Trophoblast cell (in vitro differentiated cells and primary cell): ENCODE measurements at regions not wholly inside any gene's neighbourhood (a gene's known extent, or its start where the extent isn't known, plus 50 kb on each side); places are given as distances from the start of the nearest gene placed in this dataset.

Experiments
- DNase-seq, 2 donors: peaks; one replicate each; pipeline ENCODE4 v3.0.0-alpha.2; 2016
- H2AFZ ChIP-seq: 2 replicates; pipeline ENCODE4 v1.6.1; 2013; ENCODE audit warnings: low read length, moderate library complexity, mild to moderate bottlenecking; ENCODE audit not compliant: insufficient read depth, poor library complexity
- H2AK5ac ChIP-seq: 2 replicates; pipeline ENCODE4 v1.6.1; 2013; ENCODE audit warnings: mild to moderate bottlenecking, low read length
- H2BK120ac ChIP-seq: 2 replicates; pipeline ENCODE4 v1.6.1; 2013; ENCODE audit warnings: low read length, mild to moderate bottlenecking, moderate library complexity; ENCODE audit not compliant: insufficient read depth, poor library complexity
- H2BK12ac ChIP-seq: 2 replicates; pipeline ENCODE4 v1.6.1; 2013; ENCODE audit warnings: mild to moderate bottlenecking, low read length, moderate library complexity
- H2BK5ac ChIP-seq: 2 replicates; pipeline ENCODE4 v1.6.1; 2013; ENCODE audit warnings: low read length, low read depth, moderate library complexity, mild to moderate bottlenecking; ENCODE audit not compliant: poor library complexity
- H3K14ac ChIP-seq: 2 replicates; pipeline ENCODE4 v1.6.1; 2013; ENCODE audit warnings: mild to moderate bottlenecking, low read length
- H3K18ac ChIP-seq: 2 replicates; pipeline ENCODE4 v1.6.1; 2013; ENCODE audit warnings: mild to moderate bottlenecking, low read length
- H3K23ac ChIP-seq: 2 replicates; pipeline ENCODE4 v1.6.1; 2013; ENCODE audit warnings: low read length
- H3K27ac ChIP-seq: 2 replicates; pipeline ENCODE4 v1.5.1; 2013; ENCODE audit warnings: low read depth, mild to moderate bottlenecking, inconsistent platforms, low read length, moderate library complexity
- H3K27me3 ChIP-seq: 2 replicates; pipeline ENCODE4 v1.6.1; 2013; ENCODE audit warnings: inconsistent platforms, mild to moderate bottlenecking, low read length, moderate library complexity; ENCODE audit not compliant: insufficient read depth
- H3K36me3 ChIP-seq, 2 experiments: 1 replicate in 1 of 2; 2 replicates in 1 of 2; pipeline ENCODE4 v1.6.1; 2013; ENCODE audit warnings: low read length in 2 of 2, mild to moderate bottlenecking in 2 of 2, moderate library complexity in 1 of 2; ENCODE audit not compliant: insufficient read depth in 2 of 2, control insufficient read depth in 1 of 2
- H3K4ac ChIP-seq: 2 replicates; pipeline ENCODE4 v1.6.1; 2013; ENCODE audit warnings: low read depth, mild to moderate bottlenecking, low read length, moderate library complexity
- H3K4me1 ChIP-seq, 2 experiments: 1 replicate in 1 of 2; 2 replicates in 1 of 2; pipeline ENCODE4 v1.6.1; 2013; ENCODE audit warnings: low read length in 2 of 2, mild to moderate bottlenecking in 2 of 2, moderate library complexity in 1 of 2; ENCODE audit not compliant: insufficient read depth in 2 of 2, control insufficient read depth in 1 of 2
- H3K4me2 ChIP-seq: 2 replicates; pipeline ENCODE4 v1.6.1; 2013; ENCODE audit warnings: inconsistent platforms, mild to moderate bottlenecking, low read length, moderate library complexity
- H3K4me3 ChIP-seq: 2 replicates; pipeline ENCODE4 v1.5.1; 2013; ENCODE audit warnings: mild to moderate bottlenecking, low read depth, low read length, inconsistent platforms
- H3K79me1 ChIP-seq: one replicate; pipeline ENCODE4 v1.6.1; 2013; ENCODE audit warnings: low read length
- H3K79me2 ChIP-seq: 2 replicates; pipeline ENCODE4 v1.6.1; 2013; ENCODE audit warnings: low read length, mild to moderate bottlenecking; ENCODE audit not compliant: control insufficient read depth, insufficient read depth, poor library complexity
- H3K9ac ChIP-seq: 2 replicates; pipeline ENCODE4 v1.6.1; 2013; ENCODE audit warnings: mild to moderate bottlenecking, low read length
- H3K9me3 ChIP-seq: 2 replicates; pipeline ENCODE4 v1.6.1; 2013; ENCODE audit warnings: low read depth, mild to moderate bottlenecking, control low read depth, inconsistent platforms, low read length; ENCODE audit not compliant: insufficient read depth
- H4K12ac ChIP-seq: 2 replicates; pipeline ENCODE4 v1.6.1; 2013; ENCODE audit warnings: low read depth, mild to moderate bottlenecking, low read length, moderate library complexity
- H4K8ac ChIP-seq: 2 replicates; pipeline ENCODE4 v1.6.1; 2013; ENCODE audit warnings: low read depth, mild to moderate bottlenecking, low read length, moderate library complexity
- H4K91ac ChIP-seq: one replicate; pipeline ENCODE4 v1.6.1; 2013; ENCODE audit warnings: low read depth, mild to moderate bottlenecking, low read length, moderate library complexity
- WGBS: extraction: QIAGEN DNeasy Blood & Tissue Kit; methylation state at CpG from one replicate; pipeline ENCODE4 v1.1.7; 2013; ENCODE audit warnings: missing lambda C conversion rate; ENCODE audit not compliant: insufficient read length, insufficient coverage; ENCODE audit errors: extremely low coverage; 5-methylcytosine and 5-hydroxymethylcytosine counted together

GRCh38 chr1:30095051-30095450, 628.3 kb downstream of the MATN1 start:
- H3K14ac ChIP-seq, result no peak overlapping the region
- H3K79me1 ChIP-seq, result no peaks in the 10 kb centered on the region
- no peaks in the 10 kb centered on the region for H3K27me3 ChIP-seq
- no peak overlapping the region for H2BK120ac ChIP-seq
- no peak overlapping the region for H4K8ac ChIP-seq
- no peak overlapping the region for H3K4me3 ChIP-seq
- H3K23ac ChIP-seq, result no peak overlapping the region
- H3K4ac ChIP-seq, result no peak overlapping the region
- H3K27ac ChIP-seq, result no peak overlapping the region
- H3K9ac ChIP-seq, result no peak overlapping the region
- H3K18ac ChIP-seq, result no peak overlapping the region
- no peak overlapping the region for H4K91ac ChIP-seq
- WGBS, result no CpG with 5 or more reads among the region's 4 CpGs
- H3K4me2 ChIP-seq, result no peak overlapping the region
- H2BK5ac ChIP-seq, result no peak overlapping the region
- H3K4me1 ChIP-seq, result no peaks in the 10 kb centered on the region
- no peak overlapping the region for H4K12ac ChIP-seq
- no peak overlapping the region for H2AK5ac ChIP-seq
- no peak overlapping the region for H2BK12ac ChIP-seq
- no peak overlapping the region for H2AFZ ChIP-seq
- H3K9me3 ChIP-seq, result peaks cover 30% of the 10 kb centered on the region
- H3K36me3 ChIP-seq, result no peaks in the 10 kb centered on the region
- no peaks in the 10 kb centered on the region for H3K79me2 ChIP-seq
- no peak for DNase-seq

GRCh38 chr1:30092051-30092858, 631.1 kb downstream of the MATN1 start:
- Histone ChIP-seq H3K4me2 (no peak overlapping the region), H3K14ac (no peak overlapping the region), H3K9me3 (peaks cover 30% of the 10 kb centered on the region), H4K8ac (no peak overlapping the region), H2AK5ac (no peak overlapping the region), H3K27me3 (no peaks in the 10 kb centered on the region), H3K27ac (no peak overlapping the region), H3K4ac (no peak overlapping the region), H3K79me1 (no peaks in the 10 kb centered on the region), H2BK12ac (no peak overlapping the region), H4K91ac (no peak overlapping the region), H2BK5ac (no peak overlapping the region), H3K9ac (no peak overlapping the region), H2BK120ac (no peak overlapping the region), H3K4me3 (no peak overlapping the region), H4K12ac (no peak overlapping the region), H2AFZ (no peak overlapping the region), H3K36me3 (no peaks in the 10 kb centered on the region), H3K4me1 (no peaks in the 10 kb centered on the region), H3K79me2 (no peaks in the 10 kb centered on the region), H3K18ac (no peak overlapping the region), H3K23ac (no peak overlapping the region)
- DNase-seq, result no peak
- no CpG with 5 or more reads among the region's 12 CpGs for WGBS

GRCh38 chr1:30090162-30090820, 633.1 kb downstream of the MATN1 start:
- no peak for DNase-seq
- no peak overlapping the region for H4K8ac ChIP-seq
- no CpG with 5 or more reads among the region's 10 CpGs for WGBS
- H3K27me3 ChIP-seq, result no peaks in the 10 kb centered on the region
- no peak overlapping the region for H3K27ac ChIP-seq
- H2BK12ac ChIP-seq, result no peak overlapping the region
- H2AFZ ChIP-seq, result no peak overlapping the region
- H4K91ac ChIP-seq, result no peak overlapping the region
- no peak overlapping the region for H3K4me2 ChIP-seq
- no peaks in the 10 kb centered on the region for H3K4me1 ChIP-seq
- H3K14ac ChIP-seq, result no peak overlapping the region
- no peak overlapping the region for H3K18ac ChIP-seq
- no peak overlapping the region for H2AK5ac ChIP-seq
- H3K9me3 ChIP-seq, result peaks cover 28% of the 10 kb centered on the region
- H2BK120ac ChIP-seq, result no peak overlapping the region
- H3K79me2 ChIP-seq, result no peaks in the 10 kb centered on the region
- no peak overlapping the region for H3K9ac ChIP-seq
- H4K12ac ChIP-seq, result no peak overlapping the region
- H3K4me3 ChIP-seq, result no peak overlapping the region
- no peak overlapping the region for H3K23ac ChIP-seq
- no peak overlapping the region for H3K4ac ChIP-seq
- no peak overlapping the region for H2BK5ac ChIP-seq
- H3K36me3 ChIP-seq, result no peaks in the 10 kb centered on the region
- no peaks in the 10 kb centered on the region for H3K79me1 ChIP-seq

- Histone ChIP-seq H3K27ac (no peak overlapping the region), H3K14ac (no peak overlapping the region), H3K4me2 (no peak overlapping the region), H3K9ac (no peak overlapping the region), H3K79me2 (no peaks in the 10 kb centered on the region), H3K4ac (no peak overlapping the region), H3K27me3 (no peaks in the 10 kb centered on the region), H4K12ac (no peak overlapping the region), H3K18ac (no peak overlapping the region), H2BK5ac (no peak overlapping the region), H2AFZ (no peak overlapping the region), H2BK12ac (no peak overlapping the region), H3K23ac (no peak overlapping the region), H3K4me3 (no peak overlapping the region), H3K79me1 (no peaks in the 10 kb centered on the region), H3K36me3 (no peaks in the 10 kb centered on the region), H4K8ac (no peak overlapping the region), H3K9me3 (peaks cover 25% of the 10 kb centered on the region), H2AK5ac (no peak overlapping the region), H3K4me1 (peaks cover 0 to 5% of the 10 kb centered on the region in 2 experiments), H2BK120ac (no peak overlapping the region), H4K91ac (no peak overlapping the region)
- DNase-seq, result no peak
- no CpG with 5 or more reads among the region's 11 CpGs for WGBS
Measured at GRCh38 chr1:30089024-30089430, 634.4 kb downstream of the MATN1 start.
